CD4-positive, alpha-beta T cell treated with Interleukin-1 beta for 1 hour (primary cell): ENCODE measurements at regions not wholly inside any gene's neighbourhood (a gene's known extent, or its start where the extent isn't known, plus 50 kb on each side); places are given as distances from the start of the nearest gene placed in this dataset.
"Not testable (repeated sequence)": the region's sequence is repeated elsewhere in the genome, so short reads cannot be mapped to it uniquely, and the experiment has no call there.

Experiments used
- DNase-seq, 2 donors: peaks; one replicate each; pipeline ENCODE4 v3.0.0-alpha.2; 2020 to 2022

GRCh38 chr4:25981749-25982148 lies 67.7 kb downstream of the SMIM20 start:
- DNase-seq, result no peak

DNA sequence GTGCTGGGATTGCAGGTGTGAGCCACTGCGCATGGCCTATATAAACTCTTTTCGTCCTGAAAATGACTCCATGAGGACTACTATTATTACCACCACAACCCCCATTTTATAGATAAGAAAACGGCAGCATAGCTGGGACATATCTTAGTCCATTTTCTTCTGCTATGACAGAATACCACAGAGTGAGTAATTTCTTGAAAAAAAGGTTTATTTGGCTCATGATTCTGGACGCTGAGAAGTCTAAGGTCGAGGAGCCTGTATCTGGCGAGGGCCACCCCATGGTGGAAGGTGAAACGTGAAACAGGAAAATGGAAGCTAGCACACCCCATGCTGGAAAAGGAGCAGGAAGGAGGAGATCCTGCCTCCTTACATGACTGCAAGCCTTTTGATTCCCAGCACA lies 68.9 kb downstream of the SMIM20 start:
- DNase-seq, result no peak

DNA sequence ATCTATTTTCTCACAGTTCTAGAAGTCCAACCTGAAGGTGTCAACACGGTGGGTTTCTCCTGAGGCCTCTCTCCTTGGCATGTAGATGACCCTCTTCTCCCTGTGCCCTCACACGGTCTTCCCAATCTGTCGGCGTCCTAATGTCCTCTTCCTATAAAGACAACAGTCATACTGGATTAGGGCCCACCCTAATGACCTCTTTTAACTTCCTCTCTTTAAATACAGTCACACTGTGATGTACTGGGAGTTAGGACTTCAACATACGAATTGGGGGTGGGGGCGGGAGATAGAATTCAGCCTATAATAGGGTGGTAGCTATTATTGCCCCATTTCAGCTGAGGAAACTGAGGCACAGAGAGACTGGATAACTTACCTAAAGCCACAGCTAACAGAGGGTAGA lies 70.2 kb downstream of the SMIM20 start:
- no peak for DNase-seq

GRCh38 chr4:25984796-25985195 lies 70.8 kb downstream of the SMIM20 start:
- no peak for DNase-seq

GRCh38 chr4:25986807-25987206 lies 72.8 kb downstream of the SMIM20 start:
- no peak for DNase-seq

GRCh38 chr4:25991340-25991739 lies 77.3 kb downstream of the SMIM20 start:
- no peak for DNase-seq

DNA sequence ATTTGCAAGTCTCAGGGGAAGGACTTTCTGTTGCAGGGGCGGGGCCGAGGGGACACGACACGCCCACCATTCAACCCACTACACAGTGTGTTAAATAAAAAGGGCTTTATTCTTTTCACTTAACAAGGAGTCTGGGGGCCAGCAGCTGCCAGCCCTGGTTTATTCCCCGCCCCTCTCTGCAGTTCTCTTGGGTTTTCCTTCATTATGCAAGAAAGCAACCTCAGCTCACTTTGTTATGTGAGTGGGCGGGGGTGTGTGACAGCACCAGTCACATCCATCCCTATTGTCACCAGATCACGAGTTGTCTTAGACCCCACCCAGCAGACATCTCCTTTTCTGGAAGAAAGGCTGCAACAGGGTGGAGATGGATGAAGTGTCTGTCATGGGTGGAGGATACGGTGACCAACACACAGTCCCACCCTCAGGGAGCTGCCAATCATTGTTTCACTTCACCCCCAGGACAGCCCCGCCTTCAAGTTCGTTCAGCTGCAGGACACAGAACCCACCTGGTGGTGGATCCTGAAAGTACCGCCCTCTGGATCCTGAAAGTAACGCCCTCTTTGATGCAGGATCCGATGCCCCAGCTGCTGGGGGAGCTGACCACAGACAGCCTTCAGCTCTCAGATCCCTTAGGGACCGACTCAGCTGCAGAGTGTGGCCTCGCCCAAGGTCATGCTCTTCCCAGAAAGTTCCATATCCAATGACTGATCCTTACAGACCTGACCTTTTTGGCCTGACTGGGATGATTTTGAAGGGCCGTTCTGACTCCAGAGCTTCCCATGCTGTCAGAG lies 79.6 kb downstream of the SMIM20 start:
- DNase-seq, result peak in 1 of 2 donors; percentile 14

GRCh38 chr4:25994577-25994976 lies 80.6 kb downstream of the SMIM20 start:
- not testable (repeated sequence) for DNase-seq

DNA sequence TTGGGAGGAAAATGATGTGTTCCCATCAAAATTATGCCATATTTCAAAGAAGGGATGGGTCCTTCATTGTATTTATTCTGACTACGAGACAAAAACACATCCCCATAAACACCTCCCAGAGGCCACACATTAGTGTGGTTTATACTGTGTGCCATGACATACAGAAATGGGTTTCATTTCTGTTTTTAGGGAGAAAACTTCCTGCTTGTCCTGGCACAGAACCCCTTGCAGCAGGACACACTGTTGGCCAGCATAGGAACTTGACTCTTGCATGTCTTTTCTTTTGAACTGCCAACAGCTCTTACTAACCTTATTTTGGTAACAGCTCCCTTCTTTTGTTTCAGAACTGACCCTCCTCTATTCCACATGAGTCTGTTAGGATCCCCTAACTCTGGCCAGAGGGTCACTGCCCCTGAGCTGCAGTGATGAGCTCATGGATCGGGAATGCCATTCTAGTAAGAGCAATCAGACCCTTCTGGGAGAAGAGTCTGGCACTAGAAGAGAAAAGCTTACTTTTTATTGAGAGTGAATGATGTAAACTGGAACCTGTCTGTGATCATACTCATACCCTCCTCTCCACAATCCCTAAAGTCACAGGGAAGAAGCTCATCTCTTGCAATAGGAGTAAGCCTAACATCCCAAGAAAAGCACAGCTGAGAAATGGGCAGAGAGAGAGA lies 86.4 kb downstream of the SMIM20 start:
- no peak for DNase-seq

GRCh38 chr4:26001413-26001812 lies 87.4 kb downstream of the SMIM20 start:
- no peak for DNase-seq

- no peak for DNase-seq
These were observed 87.8 kb downstream of the SMIM20 start for GRCh38 chr4:26001816-26002215.

- DNase-seq, result no peak
These were observed 89.0 kb downstream of the SMIM20 start for GRCh38 chr4:26003056-26003455.

DNA sequence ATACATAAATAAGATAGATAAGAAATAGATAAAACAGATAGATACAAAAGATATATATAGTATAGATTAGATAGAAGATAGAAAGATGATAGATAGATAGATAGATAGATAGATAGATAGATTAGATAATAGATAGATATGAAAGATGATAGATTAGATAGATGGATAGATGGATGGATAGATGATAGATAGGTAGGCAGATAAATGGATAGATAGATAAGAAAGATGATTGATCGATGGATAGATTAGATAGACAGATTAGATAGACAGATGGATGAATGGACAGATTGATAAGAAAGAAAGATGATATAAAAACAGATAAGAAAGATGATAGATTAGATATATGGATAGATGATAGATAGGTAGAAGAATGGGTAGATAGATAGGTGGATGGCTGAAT lies 90.3 kb downstream of the SMIM20 start:
- no peak for DNase-seq

DNA sequence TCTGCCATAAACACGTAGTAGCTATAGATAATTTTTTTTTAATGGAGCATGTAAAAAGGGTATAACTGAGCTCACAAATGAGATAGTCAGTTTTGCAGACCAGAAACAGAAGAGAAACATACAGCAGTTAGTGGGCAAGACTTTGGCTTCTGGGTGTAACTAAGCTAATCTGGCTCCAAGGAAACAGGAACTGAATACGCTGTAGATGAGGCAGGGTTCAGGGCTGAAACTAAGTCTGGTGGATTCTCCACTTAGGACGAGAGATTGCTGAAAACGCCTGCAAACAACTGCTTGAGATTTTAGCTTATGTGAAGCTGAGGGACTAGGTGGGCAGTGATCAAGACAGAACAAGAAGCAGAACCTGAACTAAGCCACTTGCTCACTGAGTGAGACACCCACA lies 91.7 kb downstream of the SMIM20 start:
- DNase-seq, result no peak

- no peak for DNase-seq
These were observed 94.7 kb downstream of the SMIM20 start for GRCh38 chr4:26008737-26009136.

- no peak for DNase-seq
These were observed 95.5 kb downstream of the SMIM20 start for GRCh38 chr4:26009502-26009901.

DNA sequence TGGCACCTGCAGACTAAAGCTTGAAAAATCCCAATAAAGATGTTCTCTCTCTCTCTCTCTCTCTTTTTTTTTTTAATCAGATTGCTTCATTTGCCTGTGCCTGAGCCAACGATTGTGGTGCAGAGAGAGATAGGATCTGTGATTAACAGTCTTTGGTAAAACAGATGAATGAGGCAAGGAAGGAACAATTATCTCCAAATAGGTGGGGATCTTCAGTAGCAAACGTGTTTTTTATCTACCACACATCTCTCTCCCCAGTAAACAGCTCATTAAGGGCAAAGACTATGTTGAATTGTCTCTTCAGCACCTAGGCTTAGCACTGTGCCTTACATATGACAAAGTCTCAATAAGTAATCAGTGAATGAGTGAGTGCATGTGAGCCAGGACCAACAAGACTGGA lies 96.3 kb downstream of the SMIM20 start:
- no peak for DNase-seq

GRCh38 chr4:26013629-26014028 lies 99.6 kb downstream of the SMIM20 start:
- no peak for DNase-seq

GRCh38 chr4:26015133-26015651 lies 101.2 kb downstream of the SMIM20 start:
- no peak for DNase-seq

DNA sequence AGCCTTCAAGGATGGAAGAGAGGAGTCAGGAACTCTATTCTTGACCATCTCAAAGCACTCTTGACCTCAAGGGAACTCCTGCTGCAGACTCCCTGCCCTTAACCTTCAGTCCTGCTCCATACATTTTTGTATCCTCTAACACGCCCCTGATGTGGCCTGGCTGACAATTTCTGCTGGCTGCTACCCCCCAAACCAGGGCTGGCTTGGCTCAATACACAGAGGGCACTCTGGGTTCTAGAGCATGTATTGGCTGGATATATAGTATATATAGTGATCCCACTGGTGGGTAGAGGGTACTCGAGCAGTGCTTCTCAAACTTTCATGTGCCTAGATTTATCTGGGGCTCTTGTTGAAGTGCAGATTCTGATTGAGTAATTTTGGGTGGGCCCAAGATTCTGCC lies 101.9 kb downstream of the SMIM20 start:
- DNase-seq, result no peak

DNA sequence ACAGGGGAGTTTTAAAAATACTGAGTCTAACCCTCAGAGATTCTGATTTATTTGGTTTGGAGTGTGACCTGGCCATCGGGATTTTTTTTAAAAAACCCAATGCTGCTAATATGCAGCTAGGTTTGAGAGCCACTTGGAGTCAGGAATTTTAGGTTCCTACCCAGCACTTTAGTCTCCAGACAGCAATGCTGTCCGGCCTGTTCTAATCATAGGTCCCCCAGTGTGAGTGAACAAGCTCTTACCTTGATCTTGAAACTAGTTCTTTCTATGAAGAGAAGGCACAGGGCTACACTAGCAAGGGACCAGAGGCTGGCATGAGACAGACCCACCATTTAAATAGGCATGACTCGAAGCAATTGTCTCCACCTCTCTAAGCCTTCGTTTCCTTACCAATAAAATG lies 103.5 kb downstream of the SMIM20 start:
- DNase-seq, result no peak

DNA sequence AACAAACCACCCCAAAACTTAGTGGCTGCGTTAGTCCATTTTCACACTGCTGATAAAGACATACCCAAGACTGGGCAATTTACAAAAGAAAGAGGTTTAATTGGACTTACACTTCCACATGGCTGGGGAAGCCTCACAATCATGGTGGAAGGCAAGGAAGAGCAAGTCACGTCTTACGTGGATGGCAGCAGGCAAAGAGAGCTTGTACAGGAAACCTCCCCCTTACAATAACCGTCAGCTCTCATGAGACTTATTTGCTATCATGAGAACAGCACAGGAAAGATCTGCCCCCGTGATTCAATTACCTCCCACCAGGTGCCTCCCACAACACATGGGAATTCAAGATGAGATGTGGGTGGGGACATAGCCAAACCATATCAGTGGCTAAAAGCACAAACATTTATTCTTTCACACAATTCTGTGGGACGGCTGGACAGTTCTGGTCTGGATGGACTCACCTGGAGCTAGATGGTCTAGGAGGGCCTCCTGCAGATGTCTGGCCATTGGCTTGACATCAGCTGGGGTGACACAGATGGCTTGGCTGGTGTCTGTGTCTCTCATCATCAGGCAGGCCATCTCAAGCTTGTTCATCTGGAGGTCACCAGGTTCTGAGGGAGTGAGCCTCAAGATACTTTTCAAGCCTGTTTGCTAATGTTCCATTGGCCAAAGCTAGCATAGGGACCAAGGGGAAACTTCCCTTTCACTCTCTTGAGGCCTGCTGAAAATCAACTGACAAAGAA lies 104.1 kb downstream of the SMIM20 start:
- not testable (repeated sequence) for DNase-seq

- DNase-seq, result peak; percentile 6 to 7
These were observed 106.2 kb downstream of the SMIM20 start for GRCh38 chr4:26020083-26020668.
